GM12865 (cell line): ENCODE measurements at regions not wholly inside any gene's neighbourhood (a gene's known extent, or its start where the extent isn't known, plus 50 kb on each side); places are given as distances from the start of the nearest gene placed in this dataset.
A peak's percentile ranks its signal among the peaks of the same experiment; 100 is the strongest.

ENCODE experiments used
- DNase-seq: peaks from one replicate; pipeline ENCODE4 v3.0.0; 2010; ENCODE audit warnings: low read depth
- H3K4me3 ChIP-seq: 2 replicates; pipeline ENCODE4 v1.5.1; 2011; ENCODE audit warnings: mild to moderate bottlenecking, low read depth, low read length, control low read depth
- TF ChIP-seq, protein P1 (sequence below): IDR thresholded peaks from 2 replicates; pipeline ENCODE4 v1.5.1; 2011; ENCODE audit warnings: low read length, control low read depth, low read depth, inconsistent platforms; ENCODE audit not compliant: insufficient read depth; ENCODE audit errors: missing control alignments

DNA sequence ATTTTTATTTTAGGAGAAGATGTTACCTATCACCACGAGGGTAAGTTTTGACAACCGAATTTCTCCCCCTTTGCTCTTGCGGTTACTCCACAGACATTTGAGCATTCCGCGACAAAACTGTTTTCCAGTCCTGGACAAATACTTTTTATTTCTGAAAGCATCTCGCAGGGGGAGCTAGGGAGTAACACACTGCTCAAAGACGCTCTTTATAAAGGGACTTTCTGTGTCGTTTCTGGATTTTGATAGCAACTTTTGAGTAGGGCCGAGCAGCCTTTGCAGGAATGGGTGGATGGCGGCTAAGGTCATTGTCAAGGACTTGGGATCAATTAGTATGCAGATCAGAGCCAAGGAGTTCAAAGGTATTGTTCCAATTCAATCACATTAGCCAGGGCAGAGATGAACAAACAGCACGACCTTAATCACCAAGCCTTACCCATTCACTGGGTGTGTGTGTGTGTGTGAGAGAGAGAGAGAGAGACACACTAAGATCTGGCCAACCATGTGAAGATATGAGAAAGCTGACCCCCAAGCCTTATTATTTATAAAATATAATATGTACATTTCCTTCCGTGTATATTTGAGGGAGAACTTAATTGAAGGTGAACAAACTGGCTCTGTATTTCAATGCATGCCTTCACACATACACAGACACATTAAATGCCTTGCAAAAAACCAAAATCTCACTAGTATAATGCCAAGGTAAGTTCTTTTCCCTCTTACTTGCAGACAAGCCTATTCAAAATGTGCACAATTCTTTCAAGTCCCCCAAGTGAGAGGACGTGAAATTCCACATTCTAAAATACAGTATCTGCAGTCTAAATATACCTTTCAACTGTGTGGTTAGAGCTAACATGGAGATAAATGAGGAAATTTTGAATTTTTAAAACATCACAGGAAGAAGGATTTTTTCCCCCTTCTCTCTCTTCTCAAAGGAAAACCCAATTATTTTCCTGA is 613.8 kb downstream of the VRK1 start:
- peak overlapping the region; percentile 60 for H3K4me3 ChIP-seq
- peak; percentile 76 for DNase-seq
- TF ChIP-seq, protein P1, sequence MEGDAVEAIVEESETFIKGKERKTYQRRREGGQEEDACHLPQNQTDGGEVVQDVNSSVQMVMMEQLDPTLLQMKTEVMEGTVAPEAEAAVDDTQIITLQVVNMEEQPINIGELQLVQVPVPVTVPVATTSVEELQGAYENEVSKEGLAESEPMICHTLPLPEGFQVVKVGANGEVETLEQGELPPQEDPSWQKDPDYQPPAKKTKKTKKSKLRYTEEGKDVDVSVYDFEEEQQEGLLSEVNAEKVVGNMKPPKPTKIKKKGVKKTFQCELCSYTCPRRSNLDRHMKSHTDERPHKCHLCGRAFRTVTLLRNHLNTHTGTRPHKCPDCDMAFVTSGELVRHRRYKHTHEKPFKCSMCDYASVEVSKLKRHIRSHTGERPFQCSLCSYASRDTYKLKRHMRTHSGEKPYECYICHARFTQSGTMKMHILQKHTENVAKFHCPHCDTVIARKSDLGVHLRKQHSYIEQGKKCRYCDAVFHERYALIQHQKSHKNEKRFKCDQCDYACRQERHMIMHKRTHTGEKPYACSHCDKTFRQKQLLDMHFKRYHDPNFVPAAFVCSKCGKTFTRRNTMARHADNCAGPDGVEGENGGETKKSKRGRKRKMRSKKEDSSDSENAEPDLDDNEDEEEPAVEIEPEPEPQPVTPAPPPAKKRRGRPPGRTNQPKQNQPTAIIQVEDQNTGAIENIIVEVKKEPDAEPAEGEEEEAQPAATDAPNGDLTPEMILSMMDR = peak; percentile 30

DNA sequence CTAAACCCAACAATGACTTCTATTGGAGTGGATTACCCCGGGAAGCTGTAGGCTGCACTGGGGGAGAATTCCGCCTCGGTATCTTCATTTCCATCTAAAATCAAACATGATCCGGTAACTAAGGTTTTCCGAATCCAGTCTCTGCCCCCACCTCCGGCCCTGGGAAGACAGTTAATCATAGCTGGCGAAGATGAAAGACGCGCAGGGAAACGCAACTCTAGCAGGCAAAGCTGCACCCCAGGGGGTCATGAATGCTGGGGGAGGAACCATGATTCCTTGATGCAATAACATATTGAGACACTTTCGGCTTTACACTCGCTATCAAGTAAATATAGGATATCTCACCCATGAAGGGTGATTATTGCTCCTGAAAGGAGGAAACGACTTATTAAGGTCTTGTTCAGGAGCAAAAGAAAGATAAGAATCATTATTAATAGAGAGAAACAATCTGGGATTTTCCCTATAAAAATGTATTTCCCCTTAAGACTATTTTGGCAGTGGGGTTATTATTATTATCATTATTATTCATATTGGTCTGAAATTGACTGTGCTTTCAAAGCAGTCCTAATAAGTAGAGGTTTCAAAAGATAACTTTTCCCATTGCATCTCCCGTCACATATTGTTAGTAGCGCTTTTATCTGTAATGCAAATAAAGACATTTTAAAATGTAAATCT is 614.9 kb downstream of the VRK1 start:
- TF ChIP-seq, protein P1 = no peak
- peak overlapping the region; percentile 60 for H3K4me3 ChIP-seq
- DNase-seq = peak; percentile 73

DNA sequence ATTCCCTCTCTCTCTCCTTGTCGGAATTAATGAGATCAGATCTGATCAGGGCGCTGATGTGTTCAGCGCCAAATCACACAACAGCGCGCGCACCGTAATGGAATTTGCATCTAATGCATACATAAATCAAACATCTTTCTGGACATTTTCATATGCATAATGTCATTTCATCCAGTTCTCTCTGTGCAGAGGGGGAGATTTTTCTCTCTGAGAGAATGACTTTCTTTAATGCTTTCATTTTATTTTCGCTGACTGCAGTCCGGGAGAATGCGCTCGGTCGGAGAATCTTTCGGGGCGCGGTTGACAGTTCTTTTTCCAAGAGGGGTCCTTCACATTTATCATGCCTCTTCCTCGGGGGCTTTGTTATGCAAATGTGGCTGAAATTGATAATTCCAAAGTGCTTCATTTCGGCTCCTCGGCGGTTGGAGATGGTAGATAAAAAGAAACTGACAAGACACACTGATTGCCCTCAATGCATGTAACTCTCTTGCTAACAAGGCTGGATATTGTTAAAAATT is 615.9 kb downstream of the VRK1 start:
- peak overlapping the region; percentile 60 for H3K4me3 ChIP-seq
- TF ChIP-seq, protein P1 = no peak
- peak; percentile 44 for DNase-seq

DNA sequence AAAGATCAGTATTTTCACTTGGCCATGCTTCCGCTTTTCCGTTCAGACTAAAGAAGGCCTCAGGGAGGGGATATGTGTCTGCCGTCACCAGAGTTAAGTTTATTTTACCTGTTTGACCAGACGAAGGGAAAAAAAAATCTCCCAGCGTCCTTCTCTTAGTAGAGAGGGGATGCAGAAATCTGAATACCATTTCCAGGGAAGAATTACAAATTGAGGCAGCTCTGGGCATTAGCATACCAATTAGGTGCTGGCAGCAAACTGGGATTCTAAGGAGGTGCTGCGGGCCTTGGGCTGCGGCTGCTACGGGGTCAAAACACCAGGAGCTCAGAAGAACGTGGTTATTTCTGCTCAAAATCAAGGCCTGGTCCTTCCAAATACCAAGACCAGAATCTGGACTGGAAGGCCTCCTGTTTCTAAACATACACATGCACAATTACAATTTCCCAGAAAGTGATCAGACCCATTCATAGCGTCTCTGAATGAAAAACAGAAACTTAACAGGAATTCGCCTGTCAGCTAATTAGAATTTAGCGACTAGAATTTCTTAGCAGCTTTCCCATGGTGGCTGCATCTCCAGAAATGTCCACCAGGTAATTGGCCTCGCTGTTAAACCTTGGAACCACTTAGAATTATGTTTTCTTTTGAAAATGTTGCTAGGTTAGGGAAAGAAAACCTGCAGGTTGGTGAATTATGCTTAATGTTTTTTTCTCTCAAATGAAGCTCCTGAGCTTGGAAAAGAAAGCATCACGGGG is 617.0 kb downstream of the VRK1 start:
- peak overlapping the region; percentile 60 for H3K4me3 ChIP-seq
- TF ChIP-seq, protein P1 = no peak
- DNase-seq = no peak

DNA sequence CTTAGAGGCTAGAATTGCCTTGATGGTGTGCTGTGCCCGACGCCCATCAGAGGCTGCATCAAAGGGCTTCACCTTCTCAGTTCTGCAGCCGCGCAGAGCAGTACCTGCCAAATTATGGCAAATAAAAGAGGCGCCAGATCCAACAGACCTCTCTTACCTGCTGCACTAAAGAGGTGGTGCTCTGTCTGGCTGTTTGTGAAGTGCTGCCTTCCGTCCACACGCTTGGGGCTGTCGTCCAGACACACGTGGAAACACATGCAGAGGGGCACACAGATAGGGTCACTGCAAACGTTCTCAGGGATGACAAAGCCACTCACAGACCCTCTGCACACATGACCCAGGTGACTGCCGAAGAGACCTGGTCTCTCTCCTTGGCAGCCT is 617.5 kb downstream of the VRK1 start:
- peak; percentile 38 for DNase-seq
- H3K4me3 ChIP-seq = peak overlapping the region; percentile 60
- TF ChIP-seq, protein P1 = no peak

DNA sequence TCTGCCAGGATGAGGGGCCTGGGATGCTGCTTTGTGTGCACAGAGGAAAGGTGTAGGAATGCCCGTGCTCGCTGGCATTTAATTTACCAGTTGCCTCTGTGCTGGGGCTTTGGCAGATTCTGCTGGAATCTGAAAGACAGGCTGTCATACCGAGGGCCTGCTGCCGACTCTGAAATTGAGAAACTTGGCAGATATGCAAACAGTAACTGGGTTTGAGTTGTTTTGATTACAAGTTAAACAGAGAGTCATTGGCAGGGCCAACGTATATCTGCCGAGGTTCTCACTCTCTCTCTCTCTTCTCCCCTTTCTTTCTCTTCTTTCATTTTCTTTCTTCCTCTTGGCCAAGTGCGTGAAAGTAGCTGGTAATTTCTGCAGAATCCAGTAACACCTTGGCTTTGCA is 618.7 kb downstream of the VRK1 start:
- DNase-seq = peak; percentile 69
- TF ChIP-seq, protein P1 = no peak
- peak overlapping the region; percentile 35 for H3K4me3 ChIP-seq
